T-helper 2 cell (primary cell): ENCODE measurements at regions not wholly inside any gene's neighbourhood (a gene's known extent, or its start where the extent isn't known, plus 50 kb on each side); places are given as distances from the start of the nearest gene placed in this dataset.

Experiments used
- DNase-seq, 5 experiments: peaks; one replicate each; pipeline versions ENCODE4 v3.0.0 to v3.0.0-alpha.2; 2012 to 2022

DNA sequence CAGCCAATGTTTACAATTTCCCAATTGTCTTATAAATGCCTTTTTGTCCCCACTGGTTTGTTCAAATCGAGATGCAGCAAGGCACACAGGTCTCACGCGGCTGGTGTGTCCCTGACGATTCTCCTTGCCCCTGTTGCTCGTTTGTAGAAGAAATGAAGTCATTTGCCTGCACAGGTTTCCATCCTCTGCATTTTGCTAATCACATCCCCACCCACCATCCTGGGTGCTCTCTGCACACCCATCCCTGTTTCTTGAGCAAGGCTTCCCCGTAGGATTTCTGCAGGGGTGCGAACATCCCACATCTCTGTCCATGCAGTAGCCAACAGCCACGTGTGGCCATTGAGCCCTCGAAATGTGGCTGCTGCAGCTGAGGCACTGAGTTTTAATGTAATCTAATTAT lies 59.8 kb upstream of the SOX1 start:
- no peak for DNase-seq

- DNase-seq: no peak
Observed at GRCh38 chr13:112010714-112011113, 56.2 kb upstream of the SOX1 start.

DNA sequence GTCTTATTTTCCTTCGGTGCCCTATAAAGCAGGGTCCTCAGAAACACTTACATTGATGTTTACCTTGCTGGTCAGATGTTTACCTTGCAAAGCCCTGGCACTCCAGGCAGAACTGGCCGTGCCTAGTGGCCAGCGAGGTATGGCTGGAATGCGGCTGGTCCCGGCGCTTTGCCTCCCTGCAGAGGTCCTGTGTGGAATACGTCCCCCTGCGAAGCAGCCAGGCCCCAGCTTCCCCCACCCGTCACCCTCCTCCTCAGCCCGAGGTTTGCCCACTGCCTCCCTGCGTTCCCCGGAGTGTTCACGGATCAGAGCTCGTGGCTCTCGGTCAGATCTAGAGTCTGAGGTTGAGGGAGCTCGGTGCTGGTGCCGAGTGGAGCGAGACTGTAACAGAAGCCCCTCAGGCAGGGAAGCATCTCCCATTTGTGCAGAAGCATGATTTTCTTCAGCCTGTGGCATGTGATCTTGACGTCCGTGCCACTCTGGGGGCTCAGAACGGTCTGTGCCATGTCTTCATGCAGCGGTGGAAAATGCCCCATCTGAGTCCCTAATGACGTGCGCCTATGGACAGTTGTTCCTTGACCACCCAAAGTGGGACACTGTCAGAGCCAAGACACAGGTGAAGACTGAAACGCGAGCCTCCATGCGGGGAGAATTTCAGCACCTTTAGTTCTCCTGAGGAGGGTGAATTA lies 54.8 kb upstream of the SOX1 start:
- DNase-seq: no peak

DNA sequence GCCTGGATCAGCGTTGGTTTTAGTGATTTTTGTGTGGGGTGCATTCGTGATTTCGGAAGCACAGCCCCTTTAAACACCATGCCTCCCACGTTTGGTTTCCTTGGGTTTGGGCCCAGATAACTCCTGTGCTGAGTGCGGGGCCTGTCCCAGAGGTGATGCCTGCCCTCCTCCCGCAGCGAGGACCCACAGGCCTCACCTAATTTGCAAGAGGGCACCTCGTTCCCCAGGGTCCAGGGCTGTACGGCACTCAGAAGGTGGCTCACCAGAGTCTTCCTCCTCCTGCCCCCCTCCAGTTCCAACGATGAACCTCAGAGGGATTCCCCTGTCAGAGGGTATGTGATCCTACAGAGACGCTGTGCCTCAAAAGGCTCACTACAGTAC lies 54.3 kb upstream of the SOX1 start:
- DNase-seq: no peak

GRCh38 chr13:112013665-112014064 lies 53.3 kb upstream of the SOX1 start:
- DNase-seq: no peak

- DNase-seq: no peak
Observed at GRCh38 chr13:112014857-112015256, 52.1 kb upstream of the SOX1 start.
